ENCODE measurements at regions not wholly inside any gene's neighbourhood (a gene's known extent, or its start where the extent isn't known, plus 50 kb on each side); places are given as distances from the start of the nearest gene placed in this dataset.
"Not testable (repeated sequence)": the region's sequence is repeated elsewhere in the genome, so short reads cannot be mapped to it uniquely, and the experiment has no call there.

DNA sequence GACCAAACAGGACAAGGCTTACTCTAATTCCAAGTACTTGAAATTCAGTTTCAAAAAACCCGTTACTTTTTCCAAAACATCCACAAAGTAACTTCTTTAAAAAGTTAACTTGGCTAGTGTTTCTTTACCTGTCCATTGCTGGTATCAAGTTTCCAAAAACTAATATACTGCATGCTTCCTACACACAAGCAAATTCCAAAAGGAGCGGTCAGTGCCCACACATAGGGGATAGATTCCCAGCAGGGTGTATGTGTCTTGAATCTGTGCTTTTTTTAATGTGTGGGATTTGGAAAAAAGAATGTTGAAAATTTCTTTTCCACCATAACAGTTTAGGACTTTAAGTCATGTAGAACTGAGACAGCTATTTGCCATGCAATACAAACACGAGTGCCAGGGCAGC is 367.8 kb upstream of the SOX9 start:
- Mint-ChIP-seq H3K4me1 (ENCODE audit: low read depth) (no peaks in the 10 kb centered on the region), H3K9me3 (no peaks in the 10 kb centered on the region), H3K27me3 (ENCODE audit: low read depth) (no peaks in the 10 kb centered on the region), H3K27ac (no peak overlapping the region), H3K4me3 (ENCODE audit: low read depth) (no peak overlapping the region), H3K36me3 (ENCODE audit: low read depth) (no peaks in the 10 kb centered on the region)
- intact Hi-C loops (cut with micrococcal nuclease), result no loop called here
- no peak for DNase-seq (ENCODE audit: low spot score)

DNA sequence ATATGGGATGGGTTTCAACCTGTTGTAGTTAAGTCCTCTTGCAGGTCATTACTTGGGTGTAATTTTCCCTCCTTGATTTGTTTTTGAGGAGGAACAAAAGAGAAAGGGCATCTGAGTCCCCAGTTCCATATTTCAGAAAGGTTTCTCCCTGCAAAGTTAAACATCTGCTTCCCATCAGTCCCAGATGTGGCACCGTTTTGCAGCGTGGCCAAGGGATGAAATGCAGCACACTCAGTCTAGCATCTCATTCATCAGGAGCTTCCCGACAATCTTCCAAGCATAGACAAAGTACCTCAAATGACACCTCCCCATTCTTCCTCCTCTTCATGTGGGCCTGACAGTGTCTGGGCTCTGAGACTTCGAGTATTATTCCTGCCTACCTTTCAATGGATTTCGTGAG is 363.7 kb upstream of the SOX9 start:
- Mint-ChIP-seq H3K4me1 (ENCODE audit: low read depth) (no peaks in the 10 kb centered on the region), H3K27me3 (ENCODE audit: low read depth) (no peaks in the 10 kb centered on the region), H3K27ac (no peak overlapping the region), H3K9me3 (no peaks in the 10 kb centered on the region), H3K4me3 (ENCODE audit: low read depth) (no peak overlapping the region), H3K36me3 (ENCODE audit: low read depth) (no peaks in the 10 kb centered on the region)
- intact Hi-C loops (cut with micrococcal nuclease), result no loop called here
- DNase-seq (ENCODE audit: low spot score), result no peak

DNA sequence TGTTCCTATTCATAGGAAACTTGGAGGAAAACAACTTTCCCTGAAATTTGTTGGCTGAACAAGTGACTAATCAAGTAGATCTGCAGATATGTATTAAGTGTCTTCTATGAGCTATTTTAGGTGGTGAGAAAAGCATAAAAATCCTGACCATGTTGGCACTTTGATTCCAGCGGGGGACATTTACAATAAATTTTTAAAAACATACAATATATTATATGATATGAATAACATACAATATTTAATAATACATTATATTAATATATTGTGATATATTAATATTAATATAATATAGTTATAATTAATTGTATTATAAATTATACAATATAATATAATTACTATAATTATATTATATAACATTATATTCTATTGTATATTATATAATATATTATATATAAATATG is 362.9 kb upstream of the SOX9 start:
- Mint-ChIP-seq H3K36me3 (ENCODE audit: low read depth) (no peaks in the 10 kb centered on the region), H3K27ac (no peak overlapping the region), H3K9me3 (no peaks in the 10 kb centered on the region), H3K4me1 (ENCODE audit: low read depth) (no peaks in the 10 kb centered on the region), H3K4me3 (ENCODE audit: low read depth) (no peak overlapping the region), H3K27me3 (ENCODE audit: low read depth) (no peaks in the 10 kb centered on the region)
- DNase-seq (ENCODE audit: low spot score), result no peak
- intact Hi-C loops (cut with micrococcal nuclease), result no loop called here

DNA sequence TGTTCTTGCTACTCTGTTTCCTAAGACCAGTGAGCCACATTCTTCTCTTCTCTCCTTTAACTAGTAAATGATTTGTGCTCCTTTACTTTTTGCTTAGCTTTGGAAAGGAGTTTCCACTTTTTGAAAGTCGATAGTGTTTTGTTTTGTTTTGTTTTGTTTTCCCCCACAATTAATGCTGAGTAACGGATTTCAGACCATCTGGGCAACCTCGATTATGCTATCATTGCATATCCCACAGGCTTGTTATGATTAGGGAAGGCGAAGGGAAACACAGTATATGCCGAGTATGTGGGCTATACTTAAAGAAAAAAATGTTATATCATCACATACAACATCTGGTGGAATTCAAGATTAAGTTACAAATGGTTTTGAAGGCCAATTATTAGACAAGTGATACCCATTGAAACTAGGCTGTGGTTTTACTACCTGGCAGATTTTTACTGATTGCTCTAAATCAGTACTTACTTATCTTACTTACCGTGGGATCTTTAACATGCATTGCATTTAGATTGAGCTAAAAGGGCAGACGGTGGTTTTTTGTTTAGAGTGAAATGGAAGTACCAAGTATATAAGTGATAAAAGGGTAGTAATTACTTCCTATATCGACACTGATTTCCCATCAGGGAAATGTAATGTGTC is 361.3 kb upstream of the SOX9 start:
- H3K27ac Mint-ChIP-seq, result no peak overlapping the region
- DNase-seq (ENCODE audit: low spot score), result no peak
- H3K36me3 Mint-ChIP-seq (ENCODE audit: low read depth), result no peaks in the 10 kb centered on the region
- H3K4me3 Mint-ChIP-seq (ENCODE audit: low read depth), result no peak overlapping the region
- intact Hi-C loops (cut with micrococcal nuclease), result no loop called here
- no peaks in the 10 kb centered on the region for H3K4me1 Mint-ChIP-seq (ENCODE audit: low read depth)
- peaks cover 2% of the 10 kb centered on the region for H3K9me3 Mint-ChIP-seq
- H3K27me3 Mint-ChIP-seq (ENCODE audit: low read depth), result no peaks in the 10 kb centered on the region

DNA sequence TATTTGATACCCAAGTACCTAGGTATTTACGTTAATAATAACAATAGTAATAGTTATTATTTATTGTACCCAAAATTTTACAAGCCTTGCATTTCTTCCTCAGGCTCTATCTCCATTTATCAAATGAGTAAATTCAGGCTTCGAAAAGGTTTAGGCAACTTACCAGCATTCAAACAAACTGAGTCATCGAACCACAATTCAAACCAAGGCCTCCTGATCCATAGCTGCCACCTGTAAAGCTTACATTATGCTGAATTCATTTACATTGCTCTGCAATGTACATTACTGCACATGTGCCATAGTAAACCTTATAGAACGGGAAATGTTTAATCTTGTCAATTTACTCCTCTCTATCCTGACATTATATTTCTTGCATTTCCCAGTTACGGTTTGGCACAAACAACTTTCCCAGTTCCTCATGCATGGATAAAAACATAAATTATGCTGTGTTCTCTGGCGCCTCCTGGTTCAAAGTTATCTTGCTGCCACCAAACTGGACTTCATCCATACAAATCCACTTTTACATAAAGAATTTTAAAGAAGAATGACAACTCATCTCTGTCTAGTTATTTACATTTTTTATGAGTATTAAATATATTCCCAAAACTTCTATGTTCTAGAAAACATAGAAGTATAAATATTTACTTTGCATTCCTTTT is 360.6 kb upstream of the SOX9 start:
- intact Hi-C loops (cut with micrococcal nuclease), result no loop called here

DNA sequence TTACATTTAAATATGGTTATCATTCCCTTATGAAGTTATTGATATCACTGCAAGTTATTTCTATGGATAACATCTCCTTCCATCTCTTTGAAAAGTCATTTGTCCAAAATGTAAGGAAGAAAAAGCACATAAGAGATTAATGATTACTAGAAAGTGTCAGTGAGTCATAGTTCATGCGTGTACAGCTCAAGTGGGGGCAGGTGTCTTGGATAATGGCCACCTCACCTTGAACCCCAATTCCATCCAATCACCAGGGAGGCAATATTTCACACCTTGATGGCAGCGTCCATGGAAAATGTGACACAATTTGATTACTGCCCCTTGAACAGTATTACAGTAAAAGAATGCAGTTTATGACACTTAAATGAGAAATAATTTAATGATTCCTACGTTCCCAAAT is 358.3 kb upstream of the SOX9 start:
- Mint-ChIP-seq H3K9me3 (peaks cover 5% of the 10 kb centered on the region), H3K27ac (no peak overlapping the region), H3K36me3 (ENCODE audit: low read depth) (no peaks in the 10 kb centered on the region), H3K27me3 (ENCODE audit: low read depth) (no peaks in the 10 kb centered on the region), H3K4me3 (ENCODE audit: low read depth) (no peak overlapping the region), H3K4me1 (ENCODE audit: low read depth) (no peaks in the 10 kb centered on the region)
- DNase-seq (ENCODE audit: low spot score), result no peak
- intact Hi-C loops (cut with micrococcal nuclease), result no loop called here

More for the DNA sequence above, 360.6 kb upstream of the SOX9 start:
- Mint-ChIP-seq H3K4me3 (ENCODE audit: low read depth) (no peak overlapping the region), H3K9me3 (peaks cover 5% of the 10 kb centered on the region), H3K27ac (no peak overlapping the region), H3K27me3 (ENCODE audit: low read depth) (no peaks in the 10 kb centered on the region), H3K36me3 (ENCODE audit: low read depth) (no peaks in the 10 kb centered on the region), H3K4me1 (ENCODE audit: low read depth) (no peaks in the 10 kb centered on the region)
- no peak for DNase-seq (ENCODE audit: low spot score)

DNA sequence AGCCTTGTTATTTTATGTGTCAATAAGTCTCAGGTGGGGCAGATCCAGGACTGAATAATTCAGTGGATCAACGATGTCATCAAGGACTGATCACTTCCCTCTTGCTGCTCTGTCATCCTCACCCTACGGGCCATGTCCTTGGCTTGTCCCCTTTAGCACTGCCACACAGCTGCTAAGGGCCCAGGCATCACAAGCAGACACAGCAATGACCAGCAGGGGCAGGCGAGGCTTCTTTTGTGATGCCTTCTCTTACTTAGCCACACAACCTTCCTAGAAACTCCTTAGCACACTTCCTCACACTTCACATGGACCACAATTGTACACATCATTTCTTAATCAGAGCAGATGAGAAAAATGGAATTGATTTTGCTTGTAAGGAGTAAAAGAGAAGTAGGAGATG is 356.3 kb upstream of the SOX9 start:
- intact Hi-C loops (cut with micrococcal nuclease), result no loop called here
- Mint-ChIP-seq H3K4me3 (ENCODE audit: low read depth) (no peak overlapping the region), H3K9me3 (peaks cover 5% of the 10 kb centered on the region), H3K27ac (no peak overlapping the region), H3K27me3 (ENCODE audit: low read depth) (no peaks in the 10 kb centered on the region), H3K4me1 (ENCODE audit: low read depth) (no peaks in the 10 kb centered on the region), H3K36me3 (ENCODE audit: low read depth) (no peaks in the 10 kb centered on the region)
- no peak for DNase-seq (ENCODE audit: low spot score)

DNA sequence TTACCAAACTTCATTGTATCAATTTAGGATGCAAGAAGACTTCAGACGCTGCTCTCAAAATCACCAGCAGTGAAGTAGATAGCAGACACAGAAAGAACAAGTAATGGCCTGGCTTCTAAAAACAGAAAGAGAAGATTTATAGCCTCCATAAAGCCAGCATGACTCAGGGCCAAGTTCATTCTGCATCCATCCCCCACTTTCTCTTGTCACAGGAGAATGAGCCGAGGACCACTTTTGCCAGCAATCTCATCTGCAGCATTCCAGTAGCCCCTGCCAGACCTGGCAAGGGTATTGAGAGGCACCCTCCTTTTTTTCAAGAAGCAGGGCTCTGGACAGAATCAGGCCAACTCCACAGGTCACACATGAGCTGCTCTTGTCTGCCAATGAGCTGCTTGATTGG is 355.4 kb upstream of the SOX9 start:
- no peak for DNase-seq (ENCODE audit: low spot score)
- intact Hi-C loops (cut with micrococcal nuclease), result no loop called here
- Mint-ChIP-seq H3K4me1 (ENCODE audit: low read depth) (no peaks in the 10 kb centered on the region), H3K27ac (no peak overlapping the region), H3K4me3 (ENCODE audit: low read depth) (no peak overlapping the region), H3K9me3 (peaks cover 9% of the 10 kb centered on the region), H3K36me3 (ENCODE audit: low read depth) (no peaks in the 10 kb centered on the region), H3K27me3 (ENCODE audit: low read depth) (no peaks in the 10 kb centered on the region)

DNA sequence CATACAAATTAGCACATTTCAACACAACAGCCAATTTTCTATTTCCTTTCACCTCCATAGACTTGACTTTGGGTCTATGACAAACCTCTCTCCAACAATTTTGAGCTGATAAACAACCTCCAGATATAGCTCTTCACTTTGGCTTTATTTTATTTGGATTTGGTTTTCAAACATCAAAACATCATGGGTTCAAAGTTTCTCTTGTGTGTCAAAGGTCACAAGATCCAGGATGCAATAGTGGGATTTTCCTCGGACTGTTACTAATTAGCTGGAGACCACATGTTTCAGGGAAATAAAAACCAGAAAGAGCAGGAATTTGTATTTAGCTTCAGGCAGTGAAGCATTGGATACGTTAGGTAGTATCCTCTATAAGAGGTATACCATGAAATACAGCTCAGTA is 351.0 kb upstream of the SOX9 start:
- no peak for DNase-seq (ENCODE audit: low spot score)
- H3K36me3 Mint-ChIP-seq (ENCODE audit: low read depth), result no peaks in the 10 kb centered on the region
- no peak overlapping the region for H3K27ac Mint-ChIP-seq
- intact Hi-C loops (cut with micrococcal nuclease), result no loop called here
- H3K9me3 Mint-ChIP-seq, result peaks cover 28% of the 10 kb centered on the region
- H3K4me3 Mint-ChIP-seq (ENCODE audit: low read depth), result no peak overlapping the region
- no peaks in the 10 kb centered on the region for H3K27me3 Mint-ChIP-seq (ENCODE audit: low read depth)
- no peaks in the 10 kb centered on the region for H3K4me1 Mint-ChIP-seq (ENCODE audit: low read depth)

DNA sequence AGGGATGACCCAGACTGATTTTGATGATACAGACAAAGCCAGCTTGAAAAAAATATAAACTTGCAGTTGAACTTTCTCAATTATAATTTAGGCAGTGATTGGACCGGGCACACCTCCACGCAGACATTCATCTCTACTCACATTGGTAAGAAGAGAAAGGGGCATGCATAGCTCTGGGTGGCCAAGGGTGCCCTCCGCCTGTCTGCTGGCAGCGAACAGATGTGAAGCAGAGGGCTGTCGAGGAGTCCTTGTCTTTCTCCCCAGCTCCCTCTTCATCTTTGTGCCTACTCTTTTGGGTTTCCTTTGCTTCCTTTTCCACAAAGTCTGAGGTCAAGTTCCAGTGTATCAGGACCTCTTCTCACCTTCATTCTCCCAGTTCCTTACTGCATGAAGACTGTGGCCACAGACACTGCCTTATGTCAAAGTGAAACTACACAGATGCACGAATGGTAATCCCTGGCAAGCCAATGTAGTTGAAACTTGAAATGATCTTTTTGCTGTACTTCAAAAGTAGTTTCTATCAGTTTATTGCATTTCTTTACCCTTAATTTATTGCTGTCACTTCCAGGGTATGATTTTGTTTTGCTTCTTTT is 343.7 kb upstream of the SOX9 start:
- intact Hi-C loops (cut with micrococcal nuclease), result no loop called here
- Mint-ChIP-seq H3K27ac (no peak overlapping the region), H3K4me1 (ENCODE audit: low read depth) (no peaks in the 10 kb centered on the region), H3K9me3 (peaks cover 13% of the 10 kb centered on the region), H3K36me3 (ENCODE audit: low read depth) (no peaks in the 10 kb centered on the region), H3K27me3 (ENCODE audit: low read depth) (no peaks in the 10 kb centered on the region), H3K4me3 (ENCODE audit: low read depth) (no peak overlapping the region)
- DNase-seq (ENCODE audit: low spot score), result no peak

DNA sequence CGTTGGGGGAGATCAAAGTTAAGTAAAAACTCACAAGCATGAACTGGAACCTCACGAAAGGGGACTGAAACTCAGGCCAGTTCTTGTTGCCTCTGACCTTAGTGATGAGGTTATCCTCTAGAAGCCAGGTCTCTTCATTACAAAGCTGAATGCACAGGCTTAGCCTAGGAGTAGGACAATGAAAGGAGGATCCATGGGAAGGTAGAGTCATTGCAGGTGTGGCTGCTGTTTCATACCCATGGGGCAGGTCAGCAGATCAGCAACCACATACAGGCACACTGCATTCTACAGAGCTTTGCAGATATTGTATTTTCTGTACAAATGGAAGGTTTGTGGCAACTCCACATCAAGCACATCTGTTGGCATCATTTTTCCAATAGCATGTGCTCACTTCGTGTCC is 341.3 kb upstream of the SOX9 start:
- Mint-ChIP-seq H3K9me3 (no peaks in the 10 kb centered on the region), H3K27ac (no peak overlapping the region), H3K27me3 (ENCODE audit: low read depth) (no peaks in the 10 kb centered on the region), H3K4me3 (ENCODE audit: low read depth) (no peak overlapping the region), H3K4me1 (ENCODE audit: low read depth) (no peaks in the 10 kb centered on the region), H3K36me3 (ENCODE audit: low read depth) (no peaks in the 10 kb centered on the region)
- intact Hi-C loops (cut with micrococcal nuclease), result no loop called here
- DNase-seq (ENCODE audit: low spot score), result no peak

DNA sequence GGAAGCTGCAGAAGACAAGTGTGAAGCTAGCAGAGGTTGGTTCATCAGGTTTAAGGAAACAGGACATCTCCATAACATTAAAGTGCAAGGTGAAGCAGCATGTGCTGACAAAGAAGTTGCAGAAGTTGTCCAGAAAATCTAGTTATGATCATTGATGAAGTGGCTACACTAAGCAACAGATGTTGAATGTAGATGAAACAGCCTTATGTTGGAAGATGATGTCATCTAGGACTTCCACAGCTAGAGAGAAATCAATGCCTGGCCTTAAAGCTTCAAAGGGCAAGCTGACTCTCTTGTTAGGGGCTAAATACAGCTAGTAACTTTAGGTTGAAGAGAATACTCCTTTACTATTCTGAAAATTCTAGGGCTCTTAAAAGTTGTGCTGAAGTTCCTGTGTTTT is 340.2 kb upstream of the SOX9 start:
- intact Hi-C loops (cut with micrococcal nuclease), result loop anchor here (10.0 kb wide), 1 partner anchor 124 kb away; no protein-coding TSS in a partner anchor
- Mint-ChIP-seq H3K9me3 (peaks cover 5% of the 10 kb centered on the region), H3K27me3 (ENCODE audit: low read depth) (no peaks in the 10 kb centered on the region), H3K36me3 (ENCODE audit: low read depth) (no peaks in the 10 kb centered on the region), H3K4me1 (ENCODE audit: low read depth) (no peaks in the 10 kb centered on the region), H3K27ac (no peak overlapping the region), H3K4me3 (ENCODE audit: low read depth) (no peak overlapping the region)
- DNase-seq (ENCODE audit: low spot score), result no peak

DNA sequence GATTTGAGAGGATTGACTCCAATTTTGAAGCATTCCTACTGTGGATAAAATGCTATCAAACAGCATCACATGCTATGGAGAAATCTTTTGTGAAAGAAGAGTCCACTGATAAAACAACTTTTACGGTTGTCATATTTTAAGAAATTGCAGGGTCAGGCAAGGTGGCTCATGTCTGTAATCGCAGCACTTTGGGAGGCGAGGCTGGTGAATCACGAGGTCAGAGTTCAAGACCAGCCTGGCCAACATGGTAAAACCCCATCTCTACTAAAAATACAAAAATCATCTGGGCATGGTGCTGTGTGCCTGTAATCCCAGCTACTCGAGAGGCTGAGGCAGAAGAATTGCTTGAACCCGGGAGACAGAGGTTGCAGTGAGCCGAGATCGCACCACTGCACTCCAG is 338.8 kb upstream of the SOX9 start:
- H3K36me3 Mint-ChIP-seq (ENCODE audit: low read depth); DNase-seq (ENCODE audit: low spot score); H3K27ac Mint-ChIP-seq; H3K9me3 Mint-ChIP-seq; H3K4me3 Mint-ChIP-seq (ENCODE audit: low read depth); H3K27me3 Mint-ChIP-seq (ENCODE audit: low read depth); H3K4me1 Mint-ChIP-seq (ENCODE audit: low read depth): not testable (repeated sequence)
- intact Hi-C loops (cut with micrococcal nuclease), result loop anchor here (10.0 kb wide), 1 partner anchor 123 kb away; no protein-coding TSS in a partner anchor

Data from activated T-helper 2 cell treated with anti-CD3 and anti-CD28 coated beads, Interferon-gamma antibody, Interleukin-2, Interleukin-4, amounts not matched to agents 10 μg/mL and 5 μg/mL and 100 μg/mL, durations not matched to agents 14 hours and 24 hours and 36 hours (primary cell).